HepG2 (cell line): ENCODE measurements at regions not wholly inside any gene's neighbourhood (a gene's known extent, or its start where the extent isn't known, plus 50 kb on each side); places are given as distances from the start of the nearest gene placed in this dataset.

Experiments used
- ATAC-seq: fragments of 200-7000 bp; cut with Tn5 transposase; 3 replicates; pipeline ENCODE4 v1.9.1; 2020; ENCODE audit warnings: mild to moderate bottlenecking, moderate library complexity
- BruUV-seq: library from RNA; stranded (reverse); fragments of 400-500 nt; replicated peaks from 2 replicates; lab custom pipeline; 2021; lab: Mats Ljungman, UMichigan
- CTCF ChIA-PET: fragments of 300-600 bp; formaldehyde crosslinking; extraction: SDS; loops from one replicate; lab custom pipeline; 2021; ENCODE audit warnings: low total read pairs, inconsistent platforms, low intra/inter-chr PET ratio; lab: Yijun Ruan, JAX
- POLR2A ChIA-PET: fragments of 350-600 bp; sonication (Branson Sonifier 250); formaldehyde crosslinking; loops from one replicate; lab custom pipeline; 2020; ENCODE audit warnings: antibody characterized with exemption, inconsistent platforms; lab: Yijun Ruan, JAX
- DNase-seq: peaks from one replicate; pipeline ENCODE4 v3.0.0-alpha.2; 2015; ENCODE audit warnings: low spot score
- FAIRE-seq: peaks from 3 replicates; lab custom pipeline; 2011; peaks lifted over from hg19 to GRCh38; lab: Jason Lieb, UNC
- H2AFZ ChIP-seq: one replicate; pipeline ENCODE4 v1.6.1; 2011; ENCODE audit warnings: low read length, inconsistent platforms
- H3K27ac ChIP-seq: fragments of 300-600 bp; 3 replicates; pipeline ENCODE4 v1.8.0; 2011; ENCODE audit warnings: mixed run types, mild to moderate bottlenecking, mixed read lengths, low read length, inconsistent platforms; ENCODE audit not compliant: insufficient read depth; ENCODE audit errors: extremely low read length
- H3K27me3 ChIP-seq, 2 experiments: fragments of 200-600 bp in 1 of 2; 2 replicates in 1 of 2; 3 replicates in 1 of 2; pipeline versions ENCODE4 v1.6.0 to v1.8.0; 2011; ENCODE audit warnings: low read length in 2 of 2, mild to moderate bottlenecking in 2 of 2, moderate library complexity in 2 of 2, inconsistent platforms in 1 of 2; ENCODE audit not compliant: insufficient read depth in 2 of 2, control insufficient read depth in 1 of 2
- H3K36me3 ChIP-seq, 2 experiments: fragments of 200-600 bp in 1 of 2; replicated peaks in 1 of 2; 2 replicates in 1 of 2; 3 replicates in 1 of 2; pipeline versions ENCODE4 v1.5.1 to v1.8.0; 2011; ENCODE audit warnings: low read length in 2 of 2, inconsistent platforms in 1 of 2; ENCODE audit not compliant: insufficient read depth in 2 of 2, control insufficient read depth in 1 of 2
- H3K4me1 ChIP-seq: 2 replicates; pipeline ENCODE4 v1.5.1; 2012; ENCODE audit warnings: low read length, inconsistent platforms; ENCODE audit not compliant: insufficient read depth
- H3K4me2 ChIP-seq: 2 replicates; pipeline ENCODE4 v1.6.0; 2011; ENCODE audit warnings: low read depth, low read length, inconsistent platforms
- H3K4me3 ChIP-seq, 3 experiments: fragments of 200-600 bp in 1 of 3; sonication (generic), shearing (Covaris generic) in 1 of 3; replicated peaks in 1 of 3; 2 replicates each; pipeline ENCODE4 v1.5.1; 2011 to 2016; ENCODE audit warnings: low read length in 3 of 3, inconsistent platforms in 2 of 3, low read depth in 2 of 3, mild to moderate bottlenecking in 2 of 3, control low read depth in 1 of 3, mixed read lengths in 1 of 3; ENCODE audit not compliant: insufficient read depth in 1 of 3
- H3K79me2 ChIP-seq: one replicate; pipeline ENCODE4 v1.6.1; 2011; ENCODE audit warnings: low read length, inconsistent platforms; ENCODE audit not compliant: insufficient read depth
- H3K9ac ChIP-seq: 2 replicates; pipeline ENCODE4 v1.6.0; 2011; ENCODE audit warnings: mild to moderate bottlenecking, low read depth, low read length, inconsistent platforms; ENCODE audit not compliant: insufficient read depth
- H3K9me3 ChIP-seq: 2 replicates; pipeline ENCODE4 v1.5.1; 2012; ENCODE audit warnings: mild to moderate bottlenecking, low read length
- H4K20me1 ChIP-seq: 2 replicates; pipeline ENCODE4 v1.6.0; 2011; ENCODE audit warnings: inconsistent platforms, mild to moderate bottlenecking, low read length, moderate library complexity; ENCODE audit not compliant: insufficient read depth
- ARHGAP35 ChIP-seq: sonication (generic); formaldehyde crosslinking; IDR thresholded peaks from 2 replicates; pipeline ENCODE4 v1.9.0; 2022; ENCODE audit warnings: mild to moderate bottlenecking, inconsistent platforms, moderate library complexity, missing genetic modification reagents, borderline replicate concordance
- CAMTA2 ChIP-seq: sonication (generic); formaldehyde crosslinking; IDR thresholded peaks from 2 replicates; pipeline ENCODE4 v1.4.0; 2020; ENCODE audit warnings: mild to moderate bottlenecking, missing genetic modification reagents, borderline replicate concordance
- CREB1 ChIP-seq, 2 experiments: fragments of 450-650 bp in 1 of 2; IDR thresholded peaks; 2 replicates each; pipeline ENCODE4 v1.6.1; 2016 to 2017; ENCODE audit warnings: control low read depth in 1 of 2, mild to moderate bottlenecking in 1 of 2, missing compliant biosample characterization in 1 of 2, missing genetic modification characterization in 1 of 2
- DNMT1 ChIP-seq: sonication (generic); formaldehyde crosslinking; IDR thresholded peaks from 2 replicates; pipeline ENCODE4 v1.5.1; 2020; ENCODE audit warnings: mild to moderate bottlenecking, missing genetic modification reagents
- DPF2 ChIP-seq: sonication (generic); formaldehyde crosslinking; IDR thresholded peaks from 2 replicates; pipeline ENCODE4 v1.4.0; 2020; ENCODE audit warnings: mild to moderate bottlenecking, low read depth, missing genetic modification reagents, borderline replicate concordance
- FOXK1 ChIP-seq: sonication (generic); formaldehyde crosslinking; IDR thresholded peaks from 2 replicates; pipeline ENCODE4 v1.4.0; 2020; ENCODE audit warnings: low read depth, missing genetic modification reagents, borderline replicate concordance
- HNF4G ChIP-seq, 2 experiments: sonication (generic) in 1 of 2; formaldehyde crosslinking in 1 of 2; IDR thresholded peaks; 2 replicates each; pipeline versions ENCODE4 v1.4.0 to v1.6.1; 2011 to 2020; ENCODE audit warnings: borderline replicate concordance in 2 of 2, low read depth in 2 of 2, mild to moderate bottlenecking in 2 of 2, low read length in 1 of 2, missing genetic modification reagents in 1 of 2, moderate library complexity in 1 of 2
- HOXA5 ChIP-seq: sonication (generic); formaldehyde crosslinking; IDR thresholded peaks from 2 replicates; pipeline ENCODE4 v1.4.0; 2020; ENCODE audit warnings: missing genetic modification reagents
- NR3C1 ChIP-seq: sonication (generic); formaldehyde crosslinking; IDR thresholded peaks from 2 replicates; pipeline ENCODE4 v1.4.0; 2020; ENCODE audit warnings: missing genetic modification reagents
- RELA ChIP-seq: sonication (generic); formaldehyde crosslinking; IDR thresholded peaks from 2 replicates; pipeline ENCODE4 v1.4.0; 2020; ENCODE audit warnings: missing genetic modification reagents
- SUZ12 ChIP-seq: fragments of 150-350 bp; IDR thresholded peaks from 2 replicates; pipeline ENCODE4 v1.6.1; 2014; ENCODE audit warnings: low read depth, low read length
- TFDP2 ChIP-seq: sonication (generic); formaldehyde crosslinking; IDR thresholded peaks from 2 replicates; pipeline ENCODE4 v1.4.0; 2020; ENCODE audit warnings: missing genetic modification reagents
- ZBTB2 ChIP-seq: sonication (generic); formaldehyde crosslinking; IDR thresholded peaks from 2 replicates; pipeline ENCODE4 v1.8.0; 2022; ENCODE audit warnings: low read depth, missing genetic modification reagents
- ZC3H13 ChIP-seq: sonication (generic); formaldehyde crosslinking; IDR thresholded peaks from 2 replicates; pipeline ENCODE4 v1.8.1; 2023; ENCODE audit warnings: mild to moderate bottlenecking, missing genetic modification reagents, moderate library complexity
- ZFY ChIP-seq: sonication (generic); formaldehyde crosslinking; IDR thresholded peaks from 2 replicates; pipeline ENCODE4 v1.4.0; 2020; ENCODE audit warnings: missing genetic modification reagents
- ZNF251 ChIP-seq: sonication (generic); formaldehyde crosslinking; IDR thresholded peaks from 2 replicates; pipeline ENCODE4 v1.9.0; 2021; ENCODE audit warnings: mild to moderate bottlenecking, missing genetic modification reagents
- ZNF782 ChIP-seq: sonication (generic); formaldehyde crosslinking; IDR thresholded peaks from 2 replicates; pipeline ENCODE4 v1.4.0; 2020; ENCODE audit warnings: missing genetic modification reagents, mild to moderate bottlenecking, borderline replicate concordance
- ZSCAN9 ChIP-seq: IDR thresholded peaks from 2 replicates; pipeline ENCODE4 v1.6.1; 2016; ENCODE audit warnings: borderline replicate concordance
- WGBS: methylation state at CpG from one replicate; pipeline ENCODE4 v1.1.6; 2017; ENCODE audit warnings: low lambda C conversion rate; 5-methylcytosine and 5-hydroxymethylcytosine counted together
- in situ Hi-C: cut with HindIII; loops from 2 replicates; pipeline ENCODE4 v1.10.0; 2017; ENCODE audit warnings: low pct_unique_long_range_greater_than_20kb; ENCODE audit not compliant: extremely low pct_ligation_motif_present
- intact Hi-C: fragments of 100-400 bp; cut with micrococcal nuclease; formaldehyde crosslinking; loops from one replicate; pipeline ENCODE4 v1.10.0; 2022; ENCODE audit not compliant: unreplicated experiment
- TF ChIP-seq, protein P1 (sequence below): IDR thresholded peaks from 2 replicates; pipeline ENCODE4 v1.6.1; 2016; ENCODE audit warnings: mild to moderate bottlenecking, missing biosample characterization, missing genetic modification reagents

DNA sequence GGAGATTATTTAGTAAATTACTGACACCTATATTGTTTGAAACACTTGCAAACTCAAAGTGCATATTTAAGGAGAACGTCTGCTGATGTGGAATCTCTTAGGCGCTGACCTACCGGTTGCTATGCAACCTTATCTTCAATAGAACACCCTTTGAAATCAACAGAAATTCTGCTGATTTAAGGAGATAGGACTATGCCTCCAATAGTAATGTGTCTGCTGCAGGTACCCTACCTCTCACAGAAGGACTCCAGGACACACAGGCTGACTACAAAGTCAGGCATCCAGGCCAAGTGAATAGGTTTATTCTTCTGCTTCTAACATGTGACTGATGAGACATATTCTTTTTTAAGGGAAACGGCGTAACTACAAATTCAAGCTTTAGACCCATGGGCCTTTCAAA is 311.7 kb downstream of the CBLN4 start:
- intact Hi-C loops: no loop called here
- Histone ChIP-seq H3K79me2 (no peaks in the 10 kb centered on the region), H3K27me3 (no peaks in the 10 kb centered on the region), H3K4me2 (no peak overlapping the region), H2AFZ (no peak overlapping the region), H4K20me1 (no peaks in the 10 kb centered on the region), H3K4me1 (no peaks in the 10 kb centered on the region), H3K36me3 (no peaks in the 10 kb centered on the region), H3K27ac (no peak overlapping the region), H3K9ac (no peak overlapping the region), H3K4me3 (no peak overlapping the region), H3K9me3 (peaks cover 95% of the 10 kb centered on the region)
- DNase-seq (no peak), ATAC-seq (no peak), FAIRE-seq (no peak)
- in situ Hi-C loops: loop anchor here (10.0 kb wide), 1 partner anchor 131 kb away; no protein-coding TSS in a partner anchor
- CTCF ChIA-PET: no interaction called here
- no TSS peak for BruUV-seq
- TF ChIP-seq ARHGAP35 (no peak), SUZ12 (no peak), ZFY (CRISPR knock-in tag) (no peak), ZNF782 (no peak), NR3C1 (CRISPR knock-in tag) (no peak), FOXK1 (CRISPR knock-in tag) (no peak), TFDP2 (CRISPR knock-in tag) (no peak), ZSCAN9 (no peak), DPF2 (no peak), HOXA5 (CRISPR knock-in tag) (no peak)
- POLR2A ChIA-PET: no interaction called here
- 35% methylated on average over 5 of the region's 5 CpGs for WGBS

GRCh38 chr20:55685841-55686240 is 319.5 kb downstream of the CBLN4 start:
- intact Hi-C loops: no loop called here
- H3K4me2 ChIP-seq: no peak overlapping the region
- POLR2A ChIA-PET: no interaction called here
- no peaks in the 10 kb centered on the region for H3K79me2 ChIP-seq
- no peaks in the 10 kb centered on the region for H3K27me3 ChIP-seq
- no peaks in the 10 kb centered on the region for H4K20me1 ChIP-seq
- no peaks in the 10 kb centered on the region for H3K36me3 ChIP-seq
- 48% methylated on average over 8 of the region's 8 CpGs for WGBS
- CTCF ChIA-PET: no interaction called here
- H3K4me1 ChIP-seq: no peaks in the 10 kb centered on the region
- in situ Hi-C loops: no loop called here
- no peak overlapping the region for H2AFZ ChIP-seq
- no peak for DNase-seq
- no peak overlapping the region for H3K27ac ChIP-seq
- peaks cover 96% of the 10 kb centered on the region for H3K9me3 ChIP-seq
- no peak for ATAC-seq
- no peak overlapping the region for H3K4me3 ChIP-seq
- FAIRE-seq: no peak
- BruUV-seq: no TSS peak
- H3K9ac ChIP-seq: no peak overlapping the region
- TF ChIP-seq ZC3H13 (no peak), HNF4G (IDR thresholded peaks at IDR 0.05; ENCODE audit: borderline replicate concordance, low read depth, low read length) (no peak), HNF4G (CRISPR knock-in tag; IDR thresholded peaks at IDR 0.05; ENCODE audit: borderline replicate concordance, low read depth) (no peak), CAMTA2 (CRISPR knock-in tag) (no peak), CREB1 (IDR thresholded peaks at IDR 0.05) (no peak), CREB1 (CRISPR knock-in tag; IDR thresholded peaks at IDR 0.05) (no peak), ZBTB2 (CRISPR knock-in tag) (no peak), RELA (CRISPR knock-in tag) (no peak), DNMT1 (CRISPR knock-in tag) (no peak), ZNF251 (CRISPR knock-in tag) (no peak)
- TF ChIP-seq, protein P1, sequence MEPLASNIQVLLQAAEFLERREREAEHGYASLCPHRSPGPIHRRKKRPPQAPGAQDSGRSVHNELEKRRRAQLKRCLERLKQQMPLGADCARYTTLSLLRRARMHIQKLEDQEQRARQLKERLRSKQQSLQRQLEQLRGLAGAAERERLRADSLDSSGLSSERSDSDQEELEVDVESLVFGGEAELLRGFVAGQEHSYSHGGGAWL (CRISPR knock-in tag): no peak
